Suprapubic skin (tissue), 4 donors: ENCODE measurements at regions not wholly inside any gene's neighbourhood (a gene's known extent, or its start where the extent isn't known, plus 50 kb on each side); places are given as distances from the start of the nearest gene placed in this dataset.

ENCODE experiments used
- POLR2A ChIP-seq, 2 donors: fragments of 450-650 bp; IDR thresholded peaks; one replicate each; pipeline ENCODE4 v1.6.1; 2017; ENCODE audit warnings: antibody characterized with exemption in 2 of 2, mild to moderate bottlenecking in 2 of 2, moderate library complexity in 2 of 2
- POLR2AphosphoS5 ChIP-seq, 3 donors: sonication (generic); formaldehyde crosslinking; IDR thresholded peaks; one replicate each; pipeline ENCODE4 v1.6.1; 2017; ENCODE audit warnings: antibody characterized with exemption in 3 of 3
- TF ChIP-seq, protein P1 (sequence below), 2 donors: fragments of 200-600 bp in 1 of 2; fragments of 450-650 bp in 1 of 2; sonication (generic) in 1 of 2; IDR thresholded peaks; one replicate each; pipeline ENCODE4 v1.5.1; 2016 to 2019; ENCODE audit warnings: antibody characterized with exemption in 2 of 2, mild to moderate bottlenecking in 1 of 2, moderate library complexity in 1 of 2

DNA sequence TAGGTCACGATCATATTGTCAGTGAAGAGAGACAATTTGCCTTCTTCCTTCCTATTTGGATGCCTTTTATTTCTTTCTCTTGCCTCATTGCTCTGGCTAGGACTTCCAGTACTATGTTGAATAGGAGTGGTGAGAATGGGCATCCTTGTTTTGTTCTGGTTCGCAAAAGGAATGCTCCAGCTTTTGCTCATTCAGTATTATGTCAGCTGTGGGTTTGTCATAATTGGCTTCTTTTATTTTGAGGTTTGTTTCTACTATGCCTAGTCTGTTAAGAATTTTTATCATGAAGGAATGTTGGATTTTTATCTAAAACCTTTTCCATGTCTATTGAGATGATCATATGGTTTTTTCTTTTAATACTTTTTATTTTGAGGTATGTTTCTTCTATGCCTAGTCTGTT is 152.3 kb upstream of the MAD2L1 start:
- no peak for TF ChIP-seq POLR2AphosphoS5 (IDR thresholded peaks at IDR 0.05)
- TF ChIP-seq, protein P1, sequence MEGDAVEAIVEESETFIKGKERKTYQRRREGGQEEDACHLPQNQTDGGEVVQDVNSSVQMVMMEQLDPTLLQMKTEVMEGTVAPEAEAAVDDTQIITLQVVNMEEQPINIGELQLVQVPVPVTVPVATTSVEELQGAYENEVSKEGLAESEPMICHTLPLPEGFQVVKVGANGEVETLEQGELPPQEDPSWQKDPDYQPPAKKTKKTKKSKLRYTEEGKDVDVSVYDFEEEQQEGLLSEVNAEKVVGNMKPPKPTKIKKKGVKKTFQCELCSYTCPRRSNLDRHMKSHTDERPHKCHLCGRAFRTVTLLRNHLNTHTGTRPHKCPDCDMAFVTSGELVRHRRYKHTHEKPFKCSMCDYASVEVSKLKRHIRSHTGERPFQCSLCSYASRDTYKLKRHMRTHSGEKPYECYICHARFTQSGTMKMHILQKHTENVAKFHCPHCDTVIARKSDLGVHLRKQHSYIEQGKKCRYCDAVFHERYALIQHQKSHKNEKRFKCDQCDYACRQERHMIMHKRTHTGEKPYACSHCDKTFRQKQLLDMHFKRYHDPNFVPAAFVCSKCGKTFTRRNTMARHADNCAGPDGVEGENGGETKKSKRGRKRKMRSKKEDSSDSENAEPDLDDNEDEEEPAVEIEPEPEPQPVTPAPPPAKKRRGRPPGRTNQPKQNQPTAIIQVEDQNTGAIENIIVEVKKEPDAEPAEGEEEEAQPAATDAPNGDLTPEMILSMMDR (IDR thresholded peaks at IDR 0.05), result no peak
- no peak for TF ChIP-seq POLR2A (IDR thresholded peaks at IDR 0.05)
